ENCODE measurements at regions not wholly inside any gene's neighbourhood (a gene's known extent, or its start where the extent isn't known, plus 50 kb on each side); places are given as distances from the start of the nearest gene placed in this dataset.

DNA sequence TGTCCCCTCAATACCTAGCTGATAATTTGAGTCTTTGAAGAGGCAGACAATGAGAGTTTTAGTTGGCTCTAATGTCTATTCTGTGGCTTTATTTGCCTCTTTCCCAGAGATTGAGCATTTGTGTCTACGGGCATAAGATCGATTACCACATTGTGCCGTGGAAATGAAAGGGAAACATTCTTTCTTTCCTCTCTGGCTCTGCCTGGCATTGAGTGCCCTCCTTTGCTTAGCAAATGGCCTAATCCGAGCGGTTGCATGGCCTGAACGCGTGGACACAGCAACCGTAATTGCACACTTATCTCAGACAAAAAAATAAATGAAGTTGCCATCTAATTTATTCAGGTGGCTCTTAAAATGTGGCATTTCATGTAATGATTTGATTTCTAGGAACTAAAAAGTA, 247.9 kb downstream of the ADGRL2 start:
- Histone ChIP-seq H3K4me3 (no peak overlapping the region), H3K27me3 (no peaks in the 10 kb centered on the region), H3K27ac (no peak overlapping the region), H3K36me3 (no peaks in the 10 kb centered on the region), H3K9me3 (no peaks in the 10 kb centered on the region), H3K4me1 (no peaks in the 10 kb centered on the region)
- no peak for TF ChIP-seq CTCF (IDR thresholded peaks at IDR 0.05)
- DNase-seq (no peak), ATAC-seq (no peak)
- intact Hi-C loops (cut with DNase I) = no loop called here

GRCh38 chr1:82045221-82045620, 244.5 kb downstream of the ADGRL2 start:
- H3K4me1 ChIP-seq = no peaks in the 10 kb centered on the region
- no peak overlapping the region for H3K4me3 ChIP-seq
- H3K36me3 ChIP-seq = no peaks in the 10 kb centered on the region
- no peak for TF ChIP-seq CTCF (IDR thresholded peaks at IDR 0.05)
- DNase-seq = no peak
- H3K27ac ChIP-seq = no peak overlapping the region
- intact Hi-C loops (cut with DNase I) = no loop called here
- ATAC-seq = no peak
- H3K9me3 ChIP-seq = no peaks in the 10 kb centered on the region
- H3K27me3 ChIP-seq = no peaks in the 10 kb centered on the region

GRCh38 chr1:82044536-82044935, 243.8 kb downstream of the ADGRL2 start:
- peak in 1 of 4 donors; percentile 28 for DNase-seq
- no peak overlapping the region for H3K27ac ChIP-seq
- H3K36me3 ChIP-seq = no peaks in the 10 kb centered on the region
- ATAC-seq = no peak
- no peak for TF ChIP-seq CTCF (IDR thresholded peaks at IDR 0.05)
- intact Hi-C loops (cut with DNase I) = no loop called here
- H3K27me3 ChIP-seq = no peaks in the 10 kb centered on the region
- H3K4me1 ChIP-seq = no peaks in the 10 kb centered on the region
- no peaks in the 10 kb centered on the region for H3K9me3 ChIP-seq
- no peak overlapping the region for H3K4me3 ChIP-seq

DNA sequence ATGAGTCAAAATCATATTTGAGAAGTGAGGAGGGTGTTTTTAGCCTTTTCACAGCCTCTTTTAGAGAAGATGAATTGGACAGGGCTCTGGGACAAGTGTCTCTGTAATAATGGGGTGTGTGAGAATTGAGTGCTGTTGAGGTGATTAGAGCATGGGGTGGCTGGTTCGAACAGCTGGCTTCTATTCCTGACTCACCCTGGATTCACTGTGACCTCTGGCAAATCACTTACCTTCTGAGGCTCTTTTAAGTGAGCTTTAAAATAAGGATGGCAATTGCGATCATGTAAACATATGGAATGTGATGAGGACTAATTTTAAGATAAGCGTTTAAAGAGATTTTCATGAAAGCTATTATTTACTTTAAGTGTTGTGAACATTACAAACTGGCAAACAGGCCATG, 243.4 kb downstream of the ADGRL2 start:
- Histone ChIP-seq H3K4me1 (no peaks in the 10 kb centered on the region), H3K27ac (no peak overlapping the region), H3K36me3 (no peaks in the 10 kb centered on the region), H3K9me3 (no peaks in the 10 kb centered on the region), H3K4me3 (no peak overlapping the region), H3K27me3 (no peaks in the 10 kb centered on the region)
- TF ChIP-seq CTCF (IDR thresholded peaks at IDR 0.05) = no peak
- ATAC-seq (no peak), DNase-seq (peak in 2 of 4 donors; percentile 45 to 51)
- intact Hi-C loops (cut with DNase I) = no loop called here

GRCh38 chr1:82042306-82043060, 241.7 kb downstream of the ADGRL2 start:
- Histone ChIP-seq H3K36me3 (no peaks in the 10 kb centered on the region), H3K4me3 (no peak overlapping the region), H3K9me3 (no peaks in the 10 kb centered on the region), H3K27ac (no peak overlapping the region), H3K4me1 (no peaks in the 10 kb centered on the region), H3K27me3 (no peaks in the 10 kb centered on the region)
- intact Hi-C loops (cut with DNase I) = no loop called here
- ATAC-seq = no peak
- DNase-seq = no peak
- no peak for TF ChIP-seq CTCF (IDR thresholded peaks at IDR 0.05)

All from left lung (tissue), 4 donors.